Activated CD8-positive, alpha-beta T cell treated with anti-CD3 and anti-CD28 coated beads, Interleukin-2, amount 10 ng/mL, durations not matched to agents 7 days and 5 days (primary cell): ENCODE measurements at regions not wholly inside any gene's neighbourhood (a gene's known extent, or its start where the extent isn't known, plus 50 kb on each side); places are given as distances from the start of the nearest gene placed in this dataset.

ENCODE experiments used
- ATAC-seq: fragments of 150-1000 bp; cut with Tn5 transposase; one replicate; pipeline ENCODE4 v1.10.0; 2021; ENCODE audit warnings: moderate library complexity
- CTCF ChIA-PET: fragments of 350-600 bp; sonication (Branson Sonifier 250); formaldehyde crosslinking; loops from one replicate; lab custom pipeline; 2021; ENCODE audit warnings: antibody characterized with exemption; lab: Charles Lee
- POLR2A ChIA-PET: fragments of 350-600 bp; sonication (Branson Sonifier 250); formaldehyde crosslinking; loops from one replicate; lab custom pipeline; 2021; ENCODE audit warnings: antibody characterized with exemption; lab: Charles Lee
- DNase-seq: peaks from one replicate; pipeline ENCODE4 v3.0.0-alpha.2; 2020
- H3K27ac Mint-ChIP-seq: one replicate; pipeline ENCODE4 v1.8.0; 2021; ENCODE audit warnings: mild to moderate bottlenecking, mixed read lengths
- H3K27me3 Mint-ChIP-seq: one replicate; pipeline ENCODE4 v1.8.0; 2021; ENCODE audit warnings: low read depth, mixed read lengths
- H3K36me3 Mint-ChIP-seq: one replicate; pipeline ENCODE4 v1.8.0; 2021; ENCODE audit warnings: low read depth, mixed read lengths
- H3K4me1 Mint-ChIP-seq: one replicate; pipeline ENCODE4 v1.8.0; 2021; ENCODE audit warnings: low read depth, mixed read lengths
- H3K4me3 Mint-ChIP-seq: one replicate; pipeline ENCODE4 v1.8.0; 2021; ENCODE audit warnings: mild to moderate bottlenecking, mixed read lengths
- H3K9me3 Mint-ChIP-seq: one replicate; pipeline ENCODE4 v1.8.0; 2022; ENCODE audit warnings: mixed read lengths; ENCODE audit not compliant: insufficient read depth

DNA sequence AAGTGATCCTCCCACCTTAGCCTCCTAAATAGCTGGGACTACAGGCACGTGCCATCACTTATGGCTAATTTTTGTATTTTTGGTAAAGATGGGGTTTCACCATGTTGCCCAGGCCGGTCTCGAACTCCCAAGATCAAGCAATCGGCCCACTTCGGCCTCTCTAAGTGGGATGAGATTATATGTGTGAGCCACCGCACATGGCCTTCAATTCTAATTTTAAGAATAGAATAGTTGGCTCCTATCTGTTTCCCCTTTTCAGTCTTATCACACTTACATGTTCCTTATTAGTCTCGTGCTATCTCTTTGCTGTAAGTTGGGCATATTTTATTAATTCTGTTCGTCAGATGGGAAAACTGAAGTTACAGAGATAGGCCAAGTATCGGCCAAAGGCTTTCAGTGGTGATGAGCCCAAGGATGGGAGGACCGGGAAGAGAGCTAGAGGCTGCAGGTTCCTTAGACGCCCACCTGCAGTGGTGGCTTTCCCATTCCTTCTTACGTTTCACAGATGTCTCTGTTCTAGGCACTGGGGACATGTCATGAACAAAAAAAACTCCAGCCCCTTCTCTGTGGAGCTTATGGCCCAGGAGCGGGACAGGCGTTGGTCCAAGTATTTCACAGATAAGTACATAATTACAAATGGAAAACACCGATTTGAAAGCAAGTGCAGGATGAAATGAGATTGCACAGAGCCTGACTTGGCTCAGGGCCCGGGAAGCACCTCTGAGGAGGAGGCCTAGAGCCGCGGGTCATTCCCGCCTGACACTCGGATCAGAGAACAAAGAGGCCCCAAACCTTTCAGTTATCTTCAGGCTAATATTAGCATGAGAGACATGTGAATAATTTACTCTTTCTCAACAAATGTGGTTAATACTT is 91.1 kb upstream of the KLF13 start:
- CTCF ChIA-PET, result no interaction called here
- Mint-ChIP-seq H3K9me3 (no peaks in the 10 kb centered on the region), H3K27me3 (peaks cover 3% of the 10 kb centered on the region), H3K4me1 (peaks cover 16% of the 10 kb centered on the region), H3K36me3 (no peaks in the 10 kb centered on the region), H3K4me3 (no peak overlapping the region), H3K27ac (no peak overlapping the region)
- ATAC-seq (no peak), DNase-seq (no peak)
- POLR2A ChIA-PET, result no interaction called here

DNA sequence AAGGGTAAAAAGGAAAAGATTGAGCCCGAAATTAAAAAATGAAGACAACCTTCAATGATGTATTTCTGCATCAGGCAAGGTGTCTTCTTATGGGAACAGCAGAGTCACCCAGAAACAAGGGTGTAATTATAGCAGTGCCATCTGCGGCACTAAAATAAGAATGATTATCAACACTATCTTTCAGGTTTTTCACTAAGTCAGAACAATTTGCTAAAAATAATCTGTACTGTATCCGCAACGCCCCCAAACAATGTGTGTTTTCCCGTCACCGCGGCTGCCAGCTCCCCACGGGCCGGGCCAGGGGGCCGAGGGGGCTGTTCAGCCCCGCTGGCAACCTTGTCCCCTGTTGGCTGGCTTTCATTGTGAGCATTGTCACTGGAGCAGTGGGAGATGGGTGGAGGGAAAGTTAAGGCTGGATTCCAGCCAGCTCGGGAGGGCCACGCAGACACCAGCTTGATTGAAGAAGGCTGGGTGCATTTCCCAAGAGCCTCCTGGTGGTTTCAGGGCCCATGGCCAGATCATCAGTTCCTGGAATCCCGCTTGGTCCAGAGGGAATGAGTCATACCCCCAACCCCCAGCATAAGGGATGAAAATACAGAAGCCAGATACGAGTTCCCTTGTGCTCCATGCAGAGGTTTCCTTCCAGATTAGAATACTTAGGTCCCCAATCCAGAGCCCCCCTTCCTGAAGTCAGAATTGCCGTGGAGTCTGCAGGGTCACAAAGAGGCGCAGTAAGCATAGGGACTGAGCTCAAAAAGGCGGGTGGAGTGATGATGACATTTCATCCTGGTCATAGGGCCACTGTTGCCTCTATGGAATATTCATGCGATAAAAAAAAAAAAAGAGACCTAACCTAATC is 90.2 kb upstream of the KLF13 start:
- no peak overlapping the region for H3K27ac Mint-ChIP-seq
- H3K27me3 Mint-ChIP-seq, result peaks cover 3% of the 10 kb centered on the region
- CTCF ChIA-PET, result interaction anchor here (1.2 kb wide), 1 partner anchor 22 kb away, joined by 3 read pairs; no protein-coding TSS in a partner anchor
- H3K4me1 Mint-ChIP-seq, result peaks cover 20% of the 10 kb centered on the region
- ATAC-seq, result no peak
- H3K4me3 Mint-ChIP-seq, result no peak overlapping the region
- H3K36me3 Mint-ChIP-seq, result peaks cover under 1% of the 10 kb centered on the region
- POLR2A ChIA-PET, result no interaction called here
- no peak for DNase-seq
- peaks cover 2% of the 10 kb centered on the region for H3K9me3 Mint-ChIP-seq

DNA sequence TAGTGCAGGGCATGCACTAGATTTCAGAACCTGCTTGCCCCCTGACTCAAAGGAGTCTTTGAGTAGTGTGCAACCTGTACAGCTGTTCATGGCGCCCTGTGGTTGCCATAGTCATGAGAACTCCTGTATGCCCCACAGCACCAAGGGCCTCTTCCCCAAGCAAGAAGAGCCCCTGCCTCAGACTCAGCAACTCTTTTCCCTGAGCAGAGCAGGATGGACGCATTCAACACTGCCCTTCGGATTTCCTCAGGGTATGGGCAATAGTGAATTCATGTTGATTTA is 89.7 kb upstream of the KLF13 start:
- Mint-ChIP-seq H3K27me3 (no peaks in the 10 kb centered on the region), H3K4me1 (peaks cover 26% of the 10 kb centered on the region), H3K9me3 (peaks cover 3% of the 10 kb centered on the region), H3K27ac (no peak overlapping the region), H3K4me3 (no peak overlapping the region), H3K36me3 (peaks cover 7% of the 10 kb centered on the region)
- ChIA-PET POLR2A (no interaction called here), CTCF (interaction anchor here (1.2 kb wide), 1 partner anchor 22 kb away, joined by 3 read pairs; no protein-coding TSS in a partner anchor)
- ATAC-seq, result no peak
- no peak for DNase-seq

DNA sequence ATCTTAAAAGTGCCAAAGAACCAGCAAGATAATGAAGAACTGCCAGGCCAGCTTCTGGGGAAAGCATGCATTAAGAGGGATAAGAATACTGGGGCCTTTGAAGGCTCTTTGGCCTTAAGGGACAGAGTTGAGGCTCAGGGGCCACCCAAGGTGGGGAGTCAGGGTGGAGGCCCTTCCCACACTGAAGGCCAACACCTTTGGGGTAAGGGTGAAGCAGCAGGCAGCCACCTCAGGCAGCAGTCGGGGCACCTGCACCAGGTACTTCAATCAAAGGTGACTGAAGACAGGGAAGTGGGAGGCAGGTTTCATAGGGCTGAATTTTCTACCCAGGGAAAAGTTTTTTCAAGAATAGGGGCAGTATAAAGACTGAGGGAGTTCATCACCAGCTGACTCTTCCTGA is 87.7 kb upstream of the KLF13 start:
- Mint-ChIP-seq H3K4me3 (no peak overlapping the region), H3K27me3 (no peaks in the 10 kb centered on the region), H3K27ac (peak overlapping the region; percentile 44), H3K4me1 (peaks cover 29% of the 10 kb centered on the region), H3K36me3 (peaks cover 9% of the 10 kb centered on the region), H3K9me3 (peaks cover 4% of the 10 kb centered on the region)
- DNase-seq (no peak), ATAC-seq (no peak)
- ChIA-PET POLR2A (no interaction called here), CTCF (no interaction called here)

DNA sequence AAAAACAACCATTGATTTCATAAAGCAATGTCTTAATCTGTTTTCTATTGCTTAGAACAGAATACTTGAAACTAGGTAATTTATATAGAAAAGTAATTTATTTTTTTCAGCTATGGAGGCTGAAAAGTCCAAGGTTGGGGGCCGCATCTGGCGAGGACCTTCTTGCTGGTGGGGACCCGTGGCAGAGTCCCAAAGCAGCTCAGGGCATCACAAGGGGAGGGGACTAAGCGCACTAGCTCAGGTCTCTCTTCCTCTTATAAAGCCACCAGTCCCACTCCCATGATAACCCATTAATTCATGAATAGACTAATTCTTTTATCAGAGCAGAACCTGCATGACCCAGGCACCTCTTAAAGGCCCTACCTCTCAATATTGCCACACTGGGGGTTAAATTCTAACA is 87.2 kb upstream of the KLF13 start:
- no peak for ATAC-seq
- DNase-seq, result no peak
- no peak overlapping the region for H3K4me3 Mint-ChIP-seq
- peaks cover 9% of the 10 kb centered on the region for H3K9me3 Mint-ChIP-seq
- no peaks in the 10 kb centered on the region for H3K27me3 Mint-ChIP-seq
- H3K4me1 Mint-ChIP-seq, result peaks cover 29% of the 10 kb centered on the region
- ChIA-PET POLR2A (no interaction called here), CTCF (no interaction called here)
- peaks cover 9% of the 10 kb centered on the region for H3K36me3 Mint-ChIP-seq
- H3K27ac Mint-ChIP-seq, result no peak overlapping the region

DNA sequence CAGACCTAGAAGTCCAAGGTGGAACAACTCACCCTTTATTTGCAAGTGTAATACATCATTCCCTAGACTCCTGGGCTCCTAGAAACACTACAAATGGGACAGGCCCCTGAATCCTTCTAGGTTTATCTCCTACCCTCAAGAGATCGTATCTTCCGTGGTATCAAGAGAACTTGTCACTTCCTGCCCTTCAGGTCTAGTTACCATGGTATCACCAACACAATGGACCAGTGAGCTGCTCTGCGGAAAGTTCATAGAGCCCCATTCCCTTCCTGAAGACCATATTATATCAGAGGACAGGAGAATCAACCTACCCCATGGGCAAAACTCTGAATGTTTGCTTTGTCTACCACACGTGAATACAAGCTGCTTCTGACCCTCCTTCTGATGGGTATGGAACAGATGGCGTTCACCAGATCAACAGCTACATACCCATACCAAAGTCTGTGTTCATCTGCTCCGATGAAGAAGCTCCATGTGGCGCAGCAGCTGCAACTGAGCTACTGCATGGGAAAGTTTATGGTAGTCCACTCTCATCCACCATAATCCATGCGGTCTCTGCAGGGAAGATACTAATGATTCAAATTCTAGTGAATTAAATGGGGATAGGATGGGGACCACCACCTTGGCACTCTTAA is 84.6 kb upstream of the KLF13 start:
- ATAC-seq, result peak; percentile 87
- H3K4me1 Mint-ChIP-seq, result peaks cover 37% of the 10 kb centered on the region
- CTCF ChIA-PET, result interaction anchor here (0.9 kb wide), 1 partner anchor 27 kb away, joined by 4 read pairs; no protein-coding TSS in a partner anchor
- peaks cover 4% of the 10 kb centered on the region for H3K27me3 Mint-ChIP-seq
- peaks cover 9% of the 10 kb centered on the region for H3K36me3 Mint-ChIP-seq
- H3K9me3 Mint-ChIP-seq, result peaks cover 9% of the 10 kb centered on the region
- POLR2A ChIA-PET, result interaction anchor here (0.8 to 1.0 kb wide), 2 partner anchors 22 to 27 kb away, joined by 3 to 4 read pairs; no protein-coding TSS in a partner anchor
- peak; percentile 49 for DNase-seq
- peak overlapping the region; percentile 81 for H3K27ac Mint-ChIP-seq
- no peak overlapping the region for H3K4me3 Mint-ChIP-seq

DNA sequence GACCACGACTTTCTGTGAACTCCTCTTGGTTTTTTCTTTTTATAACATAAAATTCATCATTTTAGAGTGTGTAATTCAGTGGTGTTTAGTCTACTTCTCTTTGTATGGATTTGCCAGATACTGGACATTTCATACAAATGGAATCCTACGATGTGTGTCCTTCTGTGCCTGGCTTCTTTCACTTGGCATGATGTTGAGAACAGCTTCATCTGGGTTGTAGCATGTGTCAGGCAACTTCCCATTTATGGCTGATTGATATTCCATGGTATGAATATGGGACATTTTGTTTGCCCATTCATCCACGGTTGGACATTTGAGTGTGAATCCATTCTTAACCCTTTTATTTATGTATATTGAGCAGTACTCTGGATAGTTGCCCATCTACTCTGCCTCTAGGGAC is 82.7 kb upstream of the KLF13 start:
- CTCF ChIA-PET, result interaction anchor here (1.1 kb wide), 1 partner anchor 26 kb away, joined by 3 read pairs; no protein-coding TSS in a partner anchor
- Mint-ChIP-seq H3K27me3 (peaks cover 4% of the 10 kb centered on the region), H3K36me3 (peaks cover 9% of the 10 kb centered on the region), H3K4me1 (peaks cover 30% of the 10 kb centered on the region), H3K27ac (no peak overlapping the region), H3K4me3 (no peak overlapping the region), H3K9me3 (peaks cover 9% of the 10 kb centered on the region)
- POLR2A ChIA-PET, result no interaction called here
- ATAC-seq (no peak), DNase-seq (no peak)

DNA sequence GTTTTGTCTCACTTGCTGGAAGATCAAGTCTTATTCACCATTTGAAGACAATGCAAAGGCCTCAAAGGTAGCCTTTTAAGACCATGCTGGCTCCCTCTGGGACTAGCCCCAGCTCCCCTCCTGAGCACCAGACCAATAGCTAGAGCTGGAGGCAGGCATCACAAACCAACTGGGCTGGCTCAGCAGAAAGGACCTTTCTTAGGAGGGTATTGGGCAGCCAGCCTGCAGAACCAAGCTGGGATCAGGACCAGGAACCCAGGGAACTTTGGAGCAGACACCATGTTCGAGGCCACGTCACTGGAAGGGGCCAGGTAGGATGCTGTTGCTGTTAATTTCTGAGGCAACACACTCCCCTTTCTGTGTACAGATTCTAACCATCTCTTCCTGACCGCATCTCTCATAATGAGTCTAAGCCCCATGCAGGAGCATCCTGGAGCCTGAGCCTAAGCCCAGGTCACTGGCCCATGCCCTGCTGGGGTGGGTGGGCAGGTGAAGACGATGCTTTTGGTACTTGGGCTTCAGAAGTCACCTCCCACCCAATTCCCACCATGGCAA is 81.4 kb upstream of the KLF13 start:
- H3K9me3 Mint-ChIP-seq, result peaks cover 9% of the 10 kb centered on the region
- H3K4me1 Mint-ChIP-seq, result peaks cover 22% of the 10 kb centered on the region
- no peak for ATAC-seq
- H3K27me3 Mint-ChIP-seq, result peaks cover 4% of the 10 kb centered on the region
- no peak for DNase-seq
- ChIA-PET POLR2A (no interaction called here), CTCF (interaction anchor here (1.1 kb wide), 1 partner anchor 28 kb away, joined by 3 read pairs; no protein-coding TSS in a partner anchor)
- peaks cover 9% of the 10 kb centered on the region for H3K36me3 Mint-ChIP-seq
- H3K27ac Mint-ChIP-seq, result no peak overlapping the region
- H3K4me3 Mint-ChIP-seq, result no peak overlapping the region

DNA sequence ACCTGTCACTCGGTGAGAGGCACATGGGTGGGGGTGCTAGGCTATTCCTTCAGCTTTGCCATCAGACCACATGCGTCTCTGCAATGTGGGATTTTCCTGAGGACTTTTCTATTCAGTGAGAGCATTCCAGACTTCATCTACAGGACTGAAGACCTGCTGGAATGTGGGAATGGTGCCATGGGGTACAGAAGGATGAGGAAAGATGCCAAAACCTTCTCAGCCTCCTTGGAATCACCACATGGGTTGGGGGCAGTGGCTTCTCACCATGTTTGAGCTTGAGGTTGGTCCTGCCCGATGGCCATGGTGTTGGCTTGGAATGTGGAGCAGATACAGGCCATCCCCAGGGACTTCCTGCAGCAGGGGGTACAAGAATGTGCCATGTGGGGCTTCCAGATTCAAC is 80.9 kb upstream of the KLF13 start:
- H3K27me3 Mint-ChIP-seq, result peaks cover 4% of the 10 kb centered on the region
- peaks cover 9% of the 10 kb centered on the region for H3K36me3 Mint-ChIP-seq
- H3K27ac Mint-ChIP-seq, result no peak overlapping the region
- CTCF ChIA-PET, result no interaction called here
- peaks cover 20% of the 10 kb centered on the region for H3K4me1 Mint-ChIP-seq
- no peak for ATAC-seq
- peaks cover 9% of the 10 kb centered on the region for H3K9me3 Mint-ChIP-seq
- POLR2A ChIA-PET, result no interaction called here
- no peak for DNase-seq
- H3K4me3 Mint-ChIP-seq, result no peak overlapping the region

DNA sequence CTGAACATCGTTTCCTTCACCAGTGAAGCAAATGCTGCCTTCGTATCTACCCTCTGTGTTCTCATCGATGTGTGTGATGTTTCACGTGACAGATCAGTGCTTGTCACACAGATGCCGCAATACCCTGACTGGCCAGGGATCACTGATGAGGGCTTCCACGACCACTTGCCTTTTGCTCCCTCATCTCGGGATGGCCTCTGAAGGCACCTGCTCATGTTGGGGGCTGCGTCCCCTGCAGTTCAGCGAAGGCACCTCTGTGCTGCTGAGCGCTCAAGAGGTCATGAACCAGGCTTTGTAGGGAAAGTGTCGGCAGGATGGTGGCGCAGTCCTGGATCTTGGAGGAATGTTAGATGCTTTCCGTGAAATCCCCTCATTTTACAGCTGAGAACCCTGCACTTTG is 79.2 kb upstream of the KLF13 start:
- peaks cover 7% of the 10 kb centered on the region for H3K4me1 Mint-ChIP-seq
- CTCF ChIA-PET, result no interaction called here
- H3K27me3 Mint-ChIP-seq, result peaks cover 9% of the 10 kb centered on the region
- DNase-seq (no peak), ATAC-seq (no peak)
- no peak overlapping the region for H3K27ac Mint-ChIP-seq
- H3K36me3 Mint-ChIP-seq, result no peaks in the 10 kb centered on the region
- POLR2A ChIA-PET, result no interaction called here
- H3K9me3 Mint-ChIP-seq, result peaks cover 5% of the 10 kb centered on the region
- no peak overlapping the region for H3K4me3 Mint-ChIP-seq

DNA sequence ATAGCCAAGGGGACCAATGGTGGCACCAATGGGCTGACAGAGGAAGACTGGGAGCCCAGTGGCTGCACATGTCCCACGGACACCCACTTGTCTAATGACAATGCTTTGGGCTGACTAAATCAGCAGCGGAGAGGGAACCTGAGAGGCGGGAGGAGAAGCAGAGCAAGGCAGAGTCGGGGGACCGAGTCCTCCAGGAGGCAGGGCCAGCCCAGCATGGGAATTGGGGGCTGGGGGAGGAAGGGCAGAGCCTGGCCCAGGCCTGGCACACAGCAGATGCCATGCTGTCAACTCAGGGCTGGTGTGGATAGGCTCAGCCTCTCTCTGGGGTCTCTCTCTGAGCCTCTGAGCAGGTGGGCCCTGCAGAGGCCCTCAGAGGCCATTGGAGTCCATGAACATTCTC is 78.4 kb upstream of the KLF13 start:
- peaks cover 7% of the 10 kb centered on the region for H3K4me1 Mint-ChIP-seq
- H3K27me3 Mint-ChIP-seq, result peaks cover 14% of the 10 kb centered on the region
- peaks cover 5% of the 10 kb centered on the region for H3K9me3 Mint-ChIP-seq
- ATAC-seq (no peak), DNase-seq (no peak)
- H3K27ac Mint-ChIP-seq, result peak overlapping the region; percentile 67
- H3K36me3 Mint-ChIP-seq, result no peaks in the 10 kb centered on the region
- POLR2A ChIA-PET, result no interaction called here
- CTCF ChIA-PET, result no interaction called here
- H3K4me3 Mint-ChIP-seq, result no peak overlapping the region
